IPS-20b (cell line): ENCODE measurements at regions not wholly inside any gene's neighbourhood (a gene's known extent, or its start where the extent isn't known, plus 50 kb on each side); places are given as distances from the start of the nearest gene placed in this dataset.
"Not testable (repeated sequence)": the region's sequence is repeated elsewhere in the genome, so short reads cannot be mapped to it uniquely, and the experiment has no call there.

ENCODE experiments used
- H3K27ac ChIP-seq: one replicate; pipeline ENCODE4 v1.5.1; 2013; ENCODE audit warnings: low read length
- H3K27me3 ChIP-seq: 2 replicates; pipeline ENCODE4 v1.6.1; 2013; ENCODE audit warnings: mild to moderate bottlenecking, low read length, inconsistent platforms; ENCODE audit not compliant: insufficient read depth
- H3K36me3 ChIP-seq: 2 replicates; pipeline ENCODE4 v1.6.1; 2013; ENCODE audit warnings: low read depth, mild to moderate bottlenecking, inconsistent platforms, low read length, moderate library complexity; ENCODE audit not compliant: insufficient read depth
- H3K4me1 ChIP-seq: 2 replicates; pipeline ENCODE4 v1.6.1; 2013; ENCODE audit warnings: mild to moderate bottlenecking, control low read depth, inconsistent platforms, low read length, moderate library complexity; ENCODE audit not compliant: insufficient read depth
- H3K4me3 ChIP-seq: 2 replicates; pipeline ENCODE4 v1.5.1; 2013; ENCODE audit warnings: mild to moderate bottlenecking, low read length, inconsistent platforms
- H3K9ac ChIP-seq: 2 replicates; pipeline ENCODE4 v1.6.1; 2013; ENCODE audit warnings: low read depth, mild to moderate bottlenecking, inconsistent platforms, low read length, moderate library complexity
- H3K9me3 ChIP-seq: 2 replicates; pipeline ENCODE4 v1.6.1; 2013; ENCODE audit warnings: mild to moderate bottlenecking, low read depth, low read length, inconsistent platforms; ENCODE audit not compliant: insufficient read depth

DNA sequence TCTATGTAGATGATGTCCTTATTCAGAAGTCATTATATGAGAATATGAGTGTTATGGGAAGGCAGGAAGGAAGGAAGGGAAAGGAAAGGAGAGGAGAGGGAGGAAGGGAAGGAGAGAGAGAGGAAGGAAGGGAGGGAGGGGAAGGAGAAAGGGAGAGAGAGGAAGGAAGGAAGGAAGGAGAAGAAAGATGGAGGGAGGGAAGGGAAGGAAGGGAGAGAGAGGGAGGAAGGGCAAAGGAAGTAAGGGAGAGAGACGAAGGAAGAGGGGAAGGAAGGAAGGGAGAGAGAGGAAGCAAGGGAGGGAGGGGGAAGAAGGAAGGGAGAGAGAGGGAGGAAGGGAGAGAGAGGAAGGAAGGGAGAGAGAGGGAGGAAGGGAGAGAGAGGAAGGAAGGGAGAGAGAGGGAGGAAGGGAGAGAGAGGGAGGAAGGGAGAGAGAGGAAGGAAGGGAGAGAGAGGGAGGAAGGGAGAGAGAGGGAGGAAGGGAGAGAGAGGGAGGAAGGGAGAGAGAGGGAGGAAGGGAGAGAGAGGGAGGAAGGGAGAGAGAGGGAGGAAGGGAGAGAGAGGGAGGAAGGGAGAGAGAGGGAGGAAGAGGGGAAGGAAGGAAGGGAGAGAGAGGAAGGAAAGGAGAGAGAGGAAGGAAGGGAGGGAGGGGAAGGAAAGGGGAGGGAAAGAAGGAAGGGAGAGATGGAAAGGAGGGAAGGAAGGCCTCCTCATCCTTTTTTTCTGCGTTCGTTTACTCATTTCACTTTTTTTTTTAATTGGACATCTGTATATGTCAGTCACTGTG is 103.0 kb upstream of the RBFOX1 start:
- not testable (repeated sequence) for H3K9ac ChIP-seq, H3K9me3 ChIP-seq, H3K4me3 ChIP-seq, H3K27ac ChIP-seq, H3K36me3 ChIP-seq, H3K27me3 ChIP-seq
- peaks cover 24% of the 10 kb centered on the region for H3K4me1 ChIP-seq

DNA sequence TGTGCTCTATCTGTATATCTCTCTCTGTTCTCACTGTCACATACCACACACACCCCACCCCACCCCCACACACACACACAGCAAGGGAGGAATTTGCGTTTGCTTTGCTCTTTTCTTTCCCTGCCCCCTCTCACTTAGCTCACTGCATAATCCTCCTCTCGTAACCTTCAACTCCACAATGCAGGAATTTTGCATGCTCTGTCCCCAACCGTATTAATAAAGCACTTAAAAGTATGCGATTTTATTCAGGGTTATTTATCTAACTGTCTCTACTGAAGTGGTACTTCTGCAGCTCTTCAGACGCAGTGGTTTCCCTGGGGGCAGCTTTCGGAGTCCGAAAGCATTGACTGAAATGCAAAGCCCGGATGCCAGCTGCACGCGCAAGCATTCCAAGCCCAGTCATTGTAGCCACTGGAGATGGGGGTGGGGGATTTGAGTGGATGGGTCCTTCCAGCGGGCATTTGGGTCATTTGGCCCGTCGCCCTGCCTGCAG is 105.4 kb upstream of the RBFOX1 start:
- no peaks in the 10 kb centered on the region for H3K27me3 ChIP-seq
- H3K9me3 ChIP-seq = no peaks in the 10 kb centered on the region
- no peak overlapping the region for H3K27ac ChIP-seq
- H3K9ac ChIP-seq = peak overlapping the region; percentile 59
- peaks cover 17% of the 10 kb centered on the region for H3K4me1 ChIP-seq
- peak overlapping the region; percentile 57 for H3K4me3 ChIP-seq
- H3K36me3 ChIP-seq = no peaks in the 10 kb centered on the region

DNA sequence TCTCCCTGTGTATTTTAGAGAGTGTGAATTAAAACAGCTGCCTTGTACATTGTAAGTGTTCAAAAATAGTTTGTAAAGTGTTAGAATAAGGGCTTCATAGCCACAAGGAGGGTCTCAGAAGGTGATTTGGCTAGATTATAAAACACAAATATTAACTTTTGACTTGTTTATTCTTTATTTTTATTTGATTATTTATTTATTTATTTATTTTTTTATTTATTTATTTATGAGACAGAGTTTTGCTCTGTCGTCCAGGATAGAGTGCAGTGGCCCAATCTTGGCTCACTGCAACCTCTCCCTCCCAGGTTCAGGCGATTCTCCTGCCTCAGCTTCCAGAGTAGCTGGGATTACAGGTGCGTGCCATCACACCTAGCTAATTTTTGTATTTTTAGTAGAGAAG is 111.5 kb upstream of the RBFOX1 start:
- Histone ChIP-seq H3K36me3 (no peaks in the 10 kb centered on the region), H3K9me3 (no peaks in the 10 kb centered on the region), H3K27me3 (no peaks in the 10 kb centered on the region), H3K27ac (no peak overlapping the region), H3K4me3 (no peak overlapping the region), H3K4me1 (peaks cover 12% of the 10 kb centered on the region; the same call in 1 of the 2 replicates), H3K9ac (no peak overlapping the region)

DNA sequence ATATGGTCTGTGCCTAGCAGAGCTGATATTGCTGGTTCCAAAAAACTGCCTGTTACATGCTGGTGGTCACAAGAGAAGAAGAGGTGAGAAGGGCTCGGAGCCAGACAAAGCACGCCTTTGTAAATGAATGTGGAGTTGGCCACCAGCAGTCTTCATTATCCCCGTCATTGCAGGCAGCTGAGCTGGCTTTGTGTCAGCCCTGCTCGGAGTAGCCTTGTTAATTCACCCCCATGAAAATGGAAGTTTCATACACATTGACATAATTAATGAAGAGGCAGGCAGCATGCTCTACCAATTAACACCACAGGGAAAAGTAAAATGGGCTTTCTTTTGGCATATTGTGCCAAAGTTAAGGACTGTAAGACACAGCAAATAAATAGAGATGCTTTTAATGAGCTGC is 113.7 kb upstream of the RBFOX1 start:
- Histone ChIP-seq H3K27me3 (no peaks in the 10 kb centered on the region), H3K9me3 (no peaks in the 10 kb centered on the region), H3K4me1 (peaks cover 10% of the 10 kb centered on the region; the same call in 1 of the 2 replicates), H3K27ac (no peak overlapping the region), H3K9ac (no peak overlapping the region), H3K36me3 (no peaks in the 10 kb centered on the region), H3K4me3 (no peak overlapping the region)

DNA sequence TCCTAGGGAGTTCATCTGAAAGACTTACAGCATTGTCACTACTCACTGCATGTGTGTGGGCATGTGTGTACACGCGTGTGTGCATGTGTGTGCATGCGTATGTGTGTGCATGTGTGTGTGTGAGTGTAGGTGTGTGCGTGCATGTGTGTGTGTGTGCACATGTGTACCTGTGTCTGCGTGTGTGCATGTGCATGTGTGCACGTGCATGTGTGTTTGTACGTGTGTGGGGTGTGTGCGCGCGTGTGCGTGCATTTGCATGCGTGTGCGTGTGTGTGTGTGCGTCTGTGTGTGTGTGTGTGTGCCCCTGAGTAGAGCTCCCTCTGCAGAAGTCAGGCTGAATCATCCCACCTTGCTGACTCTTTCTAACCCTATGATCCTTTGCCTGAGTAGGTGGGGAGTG is 114.8 kb upstream of the RBFOX1 start:
- Histone ChIP-seq H3K4me3 (no peak overlapping the region), H3K36me3 (no peaks in the 10 kb centered on the region), H3K27ac (no peak overlapping the region), H3K9ac (no peak overlapping the region), H3K27me3 (no peaks in the 10 kb centered on the region), H3K4me1 (peaks cover 10% of the 10 kb centered on the region; the same call in 1 of the 2 replicates), H3K9me3 (no peaks in the 10 kb centered on the region)

DNA sequence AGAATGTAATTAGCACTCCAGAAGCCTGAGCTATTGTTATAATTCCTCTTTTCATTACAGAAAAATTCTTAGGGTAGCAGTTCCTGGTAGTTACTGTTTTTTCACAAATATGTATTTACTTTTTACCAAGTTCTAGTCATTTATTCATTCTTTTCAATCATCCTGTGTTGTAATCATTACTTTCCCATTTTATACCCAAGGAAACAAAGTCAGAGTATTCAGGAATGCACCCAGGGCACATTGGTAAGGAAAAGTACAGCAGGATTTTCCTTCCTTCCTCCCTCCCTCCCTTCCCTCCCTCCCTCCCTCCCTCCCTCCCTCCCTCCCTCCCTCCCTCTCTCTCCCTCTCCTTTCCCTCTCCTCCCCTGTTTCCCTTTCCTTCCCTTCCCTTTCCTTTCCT is 115.9 kb upstream of the RBFOX1 start:
- no peaks in the 10 kb centered on the region for H3K36me3 ChIP-seq

DNA sequence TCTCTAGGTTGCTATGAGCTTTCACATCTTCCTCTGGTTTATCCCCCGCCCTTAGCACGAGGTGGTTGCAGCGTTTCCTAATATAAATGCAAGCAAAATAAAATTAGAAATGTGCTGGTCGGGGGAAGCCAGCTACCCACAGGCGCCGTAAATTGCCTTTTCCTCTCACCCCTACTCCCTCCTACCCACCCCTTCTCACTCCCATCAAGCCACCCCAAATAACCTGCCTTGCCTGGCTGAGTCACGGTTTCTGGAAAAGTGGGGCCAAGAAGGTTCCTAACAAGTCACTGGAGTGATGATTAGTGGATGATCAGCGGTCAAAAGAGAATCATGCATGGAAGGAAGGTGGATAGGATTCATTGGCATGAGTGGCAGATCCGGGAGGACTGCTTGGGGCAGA is 120.9 kb upstream of the RBFOX1 start:
- H3K9me3 ChIP-seq = no peaks in the 10 kb centered on the region
- H3K9ac ChIP-seq = no peak overlapping the region
- H3K4me1 ChIP-seq = peaks cover 9% of the 10 kb centered on the region; the same call in 1 of the 2 replicates
- H3K27me3 ChIP-seq = no peaks in the 10 kb centered on the region
- H3K4me3 ChIP-seq = no peak overlapping the region
- no peak overlapping the region for H3K27ac ChIP-seq
- H3K36me3 ChIP-seq = no peaks in the 10 kb centered on the region

More for the DNA sequence above, 115.9 kb upstream of the RBFOX1 start:
- Histone ChIP-seq H3K4me3 (no peak overlapping the region), H3K27me3 (no peaks in the 10 kb centered on the region), H3K4me1 (peaks cover 10% of the 10 kb centered on the region; the same call in 1 of the 2 replicates), H3K27ac (no peak overlapping the region), H3K9ac (no peak overlapping the region), H3K9me3 (no peaks in the 10 kb centered on the region)

DNA sequence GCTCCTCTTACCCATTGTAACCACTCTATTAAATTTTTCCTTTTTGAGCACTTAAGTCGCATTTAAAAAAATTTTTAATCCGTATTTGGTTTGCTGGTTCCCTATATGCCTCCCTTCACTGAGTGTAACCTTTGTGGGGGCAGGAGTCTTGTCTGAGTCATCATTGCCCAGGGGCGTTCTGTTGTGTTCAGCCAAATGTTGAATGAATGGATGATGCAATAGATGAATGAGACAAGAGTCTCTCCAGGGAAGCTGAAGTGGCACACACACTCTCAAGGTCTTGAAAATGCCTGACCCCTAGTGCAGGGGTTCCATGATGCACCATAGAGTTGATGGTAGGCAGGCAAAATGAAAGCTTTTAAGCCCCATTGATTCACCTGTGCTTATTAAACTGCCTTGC is 123.0 kb upstream of the RBFOX1 start:
- Histone ChIP-seq H3K4me3 (no peak overlapping the region), H3K27ac (no peak overlapping the region), H3K27me3 (no peaks in the 10 kb centered on the region), H3K36me3 (no peaks in the 10 kb centered on the region), H3K9me3 (no peaks in the 10 kb centered on the region), H3K9ac (no peak overlapping the region), H3K4me1 (peaks cover 9% of the 10 kb centered on the region; the same call in 1 of the 2 replicates)

DNA sequence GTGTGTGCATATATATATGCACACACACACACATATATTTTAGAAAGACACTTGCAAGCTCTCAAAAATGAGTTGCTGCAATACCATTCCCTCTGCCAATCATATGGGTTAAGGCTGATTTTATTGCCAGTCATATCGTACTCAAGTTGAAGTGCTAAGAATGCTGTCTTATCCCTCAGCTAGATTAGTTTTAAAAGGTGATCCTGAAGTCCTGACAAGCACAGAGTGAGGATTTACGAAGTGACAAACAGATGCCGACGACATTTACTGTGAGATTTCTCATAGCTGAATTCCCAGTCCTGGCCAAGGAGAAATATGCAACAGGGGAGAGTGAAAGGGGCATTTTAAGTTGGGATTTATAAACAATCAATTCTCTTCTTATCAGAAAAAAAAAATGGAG is 126.2 kb upstream of the RBFOX1 start:
- Histone ChIP-seq H3K9me3 (no peaks in the 10 kb centered on the region; the same call in 1 of the 2 replicates), H3K4me1 (peaks cover 9% of the 10 kb centered on the region; the same call in 1 of the 2 replicates), H3K27me3 (no peaks in the 10 kb centered on the region), H3K4me3 (no peak overlapping the region), H3K36me3 (no peaks in the 10 kb centered on the region), H3K27ac (no peak overlapping the region), H3K9ac (no peak overlapping the region)

DNA sequence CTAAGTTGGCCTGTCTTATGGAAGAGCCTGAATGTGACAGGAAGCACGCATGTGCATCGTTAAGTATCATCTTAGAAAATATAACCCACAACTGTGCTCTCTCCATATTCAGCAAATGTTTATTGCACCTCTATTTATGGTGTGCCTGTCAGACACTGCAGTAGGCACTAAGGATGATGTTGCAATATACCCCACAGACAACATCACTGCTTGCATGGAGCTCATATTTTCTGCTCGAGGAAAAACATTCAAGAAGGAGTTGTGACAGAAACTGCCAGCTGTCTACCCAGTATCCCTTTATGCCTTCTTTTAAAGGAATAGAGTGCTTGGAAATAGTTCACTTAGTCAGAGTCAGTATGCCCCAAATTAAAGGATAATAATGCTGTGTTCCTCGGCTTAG is 132.3 kb upstream of the RBFOX1 start:
- Histone ChIP-seq H3K9me3 (no peaks in the 10 kb centered on the region; the same call in 1 of the 2 replicates), H3K4me3 (no peak overlapping the region), H3K9ac (no peak overlapping the region), H3K27ac (no peak overlapping the region), H3K27me3 (no peaks in the 10 kb centered on the region), H3K36me3 (no peaks in the 10 kb centered on the region), H3K4me1 (no peaks in the 10 kb centered on the region)

DNA sequence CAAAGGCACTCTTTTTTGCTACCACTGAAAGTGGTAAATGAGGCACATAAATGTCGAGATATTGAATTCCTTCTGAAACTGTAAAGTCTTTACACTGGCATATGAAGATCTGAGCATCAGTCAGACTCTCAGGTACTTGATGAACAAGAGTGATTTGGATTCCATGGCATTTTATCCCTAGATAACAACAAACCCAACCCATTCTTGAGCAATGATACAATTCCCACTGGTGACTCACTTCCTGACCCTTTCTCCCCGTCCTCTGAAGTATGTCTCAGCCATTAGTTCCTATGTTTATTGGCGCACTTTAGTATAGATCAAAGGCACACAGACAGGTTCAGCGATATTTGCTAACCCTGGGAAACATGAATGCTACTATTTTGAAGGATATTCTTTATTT is 147.0 kb upstream of the RBFOX1 start:
- Histone ChIP-seq H3K27ac (no peak overlapping the region), H3K4me3 (no peak overlapping the region), H3K9ac (no peak overlapping the region), H3K36me3 (no peaks in the 10 kb centered on the region), H3K27me3 (no peaks in the 10 kb centered on the region; the same call in 1 of the 2 replicates), H3K9me3 (no peaks in the 10 kb centered on the region), H3K4me1 (no peaks in the 10 kb centered on the region)

DNA sequence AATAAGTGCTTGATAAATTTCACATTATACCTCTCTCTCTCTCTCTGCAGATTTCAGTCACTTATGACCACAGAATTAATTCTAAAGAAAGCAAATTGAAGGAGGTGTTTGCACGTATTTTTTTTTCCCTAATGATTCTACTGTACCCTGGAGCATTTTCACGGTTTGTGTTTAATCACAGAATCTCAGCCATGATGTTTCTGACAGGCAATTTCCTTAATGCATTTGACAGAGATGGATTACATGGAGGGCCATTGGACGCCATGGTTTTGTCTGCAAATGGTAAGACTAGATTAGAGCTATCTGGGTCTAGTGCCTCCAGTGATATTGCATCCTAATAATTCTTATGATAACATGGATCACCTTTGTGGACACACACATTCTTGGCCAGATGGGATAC is 147.5 kb upstream of the RBFOX1 start:
- H3K4me1 ChIP-seq = no peaks in the 10 kb centered on the region

More for the DNA sequence above, 147.5 kb upstream of the RBFOX1 start:
- no peaks in the 10 kb centered on the region; the same call in 1 of the 2 replicates for H3K27me3 ChIP-seq
- no peak overlapping the region for H3K4me3 ChIP-seq
- H3K9me3 ChIP-seq = no peaks in the 10 kb centered on the region
- no peak overlapping the region for H3K27ac ChIP-seq
- no peaks in the 10 kb centered on the region for H3K36me3 ChIP-seq
- no peak overlapping the region for H3K9ac ChIP-seq
